Naive B cell (primary cell): ENCODE measurements at regions not wholly inside any gene's neighbourhood (a gene's known extent, or its start where the extent isn't known, plus 50 kb on each side); places are given as distances from the start of the nearest gene placed in this dataset.

Experiments
- ATAC-seq, 2 donors: fragments of 150-1000 bp; cut with Tn5 transposase; 2 replicates each; pipeline ENCODE4 v1.10.0; 2021; ENCODE audit warnings: low read depth in 2 of 2, mild to moderate bottlenecking in 2 of 2, moderate library complexity in 2 of 2
- DNase-seq: peaks from one replicate; pipeline ENCODE4 v3.0.0; 2022
- H3K27ac Mint-ChIP-seq, 6 donors: one replicate each; pipeline ENCODE4 v1.8.0; 2020 to 2022; ENCODE audit warnings: mild to moderate bottlenecking in 6 of 6, mixed read lengths in 6 of 6, moderate library complexity in 5 of 6, inconsistent platforms in 2 of 6
- H3K27me3 Mint-ChIP-seq, 3 donors: one replicate each; pipeline ENCODE4 v1.8.0; 2021 to 2022; ENCODE audit warnings: mixed read lengths in 3 of 3, mild to moderate bottlenecking in 1 of 3
- H3K36me3 Mint-ChIP-seq, 2 donors: one replicate each; pipeline ENCODE4 v1.8.0; 2020 to 2022; ENCODE audit warnings: mixed read lengths in 2 of 2, inconsistent platforms in 1 of 2, mild to moderate bottlenecking in 1 of 2
- H3K4me1 Mint-ChIP-seq, 3 donors: one replicate each; pipeline ENCODE4 v1.8.0; 2020 to 2022; ENCODE audit warnings: mixed read lengths in 3 of 3, inconsistent platforms in 1 of 3, mild to moderate bottlenecking in 1 of 3, moderate library complexity in 1 of 3
- H3K4me3 Mint-ChIP-seq, 8 donors: one replicate each; pipeline ENCODE4 v1.8.0; 2020 to 2022; ENCODE audit warnings: mild to moderate bottlenecking in 8 of 8, mixed read lengths in 8 of 8, moderate library complexity in 8 of 8, inconsistent platforms in 2 of 8
- H3K9me3 Mint-ChIP-seq, 7 donors: one replicate each; pipeline ENCODE4 v1.8.0; 2020 to 2022; ENCODE audit warnings: mixed read lengths in 7 of 7, mild to moderate bottlenecking in 5 of 7, inconsistent platforms in 2 of 7, moderate library complexity in 1 of 7

GRCh38 chr3:168416446-168416845 is 320.7 kb upstream of the GOLIM4 start:
- H3K4me3 Mint-ChIP-seq = no peak overlapping the region
- no peaks in the 10 kb centered on the region for H3K36me3 Mint-ChIP-seq
- no peak for DNase-seq
- H3K27ac Mint-ChIP-seq = no peak overlapping the region
- no peaks in the 10 kb centered on the region for H3K9me3 Mint-ChIP-seq
- no peaks in the 10 kb centered on the region for H3K4me1 Mint-ChIP-seq
- ATAC-seq = no peak
- no peaks in the 10 kb centered on the region for H3K27me3 Mint-ChIP-seq

GRCh38 chr3:168414149-168414548 is 318.4 kb upstream of the GOLIM4 start:
- DNase-seq (no peak), ATAC-seq (no peak)
- H3K4me3 Mint-ChIP-seq = no peak overlapping the region
- no peaks in the 10 kb centered on the region for H3K27me3 Mint-ChIP-seq
- no peak overlapping the region for H3K27ac Mint-ChIP-seq
- H3K9me3 Mint-ChIP-seq = peaks cover 0 to 9% (median 5%) of the 10 kb centered on the region in 7 donors
- H3K4me1 Mint-ChIP-seq = no peaks in the 10 kb centered on the region
- no peaks in the 10 kb centered on the region for H3K36me3 Mint-ChIP-seq

GRCh38 chr3:168407381-168407780 is 311.7 kb upstream of the GOLIM4 start:
- no peaks in the 10 kb centered on the region for H3K4me1 Mint-ChIP-seq
- no peak overlapping the region for H3K27ac Mint-ChIP-seq
- H3K27me3 Mint-ChIP-seq = no peaks in the 10 kb centered on the region
- no peak overlapping the region for H3K4me3 Mint-ChIP-seq
- H3K9me3 Mint-ChIP-seq = peaks cover 0 to 13% (median 5%) of the 10 kb centered on the region in 7 donors
- H3K36me3 Mint-ChIP-seq = no peaks in the 10 kb centered on the region
- DNase-seq (no peak), ATAC-seq (no peak)

- no peaks in the 10 kb centered on the region for H3K27me3 Mint-ChIP-seq
Measured at GRCh38 chr3:168405288-168405687, 309.6 kb upstream of the GOLIM4 start.

GRCh38 chr3:168398371-168399025 is 302.8 kb upstream of the GOLIM4 start:
- Mint-ChIP-seq H3K9me3 (no peaks in the 10 kb centered on the region), H3K27me3 (no peaks in the 10 kb centered on the region), H3K4me3 (no peak overlapping the region), H3K27ac (no peak overlapping the region), H3K36me3 (no peaks in the 10 kb centered on the region), H3K4me1 (no peaks in the 10 kb centered on the region)
- ATAC-seq = no peak
- no peak for DNase-seq

More at GRCh38 chr3:168405288-168405687, 309.6 kb upstream of the GOLIM4 start:
- Mint-ChIP-seq H3K36me3 (no peaks in the 10 kb centered on the region), H3K4me1 (no peaks in the 10 kb centered on the region), H3K4me3 (no peak overlapping the region), H3K27ac (no peak overlapping the region), H3K9me3 (peaks cover 0 to 10% (median 3%) of the 10 kb centered on the region in 7 donors)
- DNase-seq (no peak), ATAC-seq (no peak)

- no peaks in the 10 kb centered on the region for H3K4me1 Mint-ChIP-seq
- H3K4me3 Mint-ChIP-seq = no peak overlapping the region
- no peaks in the 10 kb centered on the region for H3K36me3 Mint-ChIP-seq
- no peak overlapping the region for H3K27ac Mint-ChIP-seq
- ATAC-seq = no peak
- no peaks in the 10 kb centered on the region for H3K27me3 Mint-ChIP-seq
- no peak for DNase-seq
- peaks cover 0 to 1% (median 0%) of the 10 kb centered on the region in 7 donors for H3K9me3 Mint-ChIP-seq
Measured at GRCh38 chr3:168396861-168397260, 301.1 kb upstream of the GOLIM4 start.

GRCh38 chr3:168395551-168395950 is 299.8 kb upstream of the GOLIM4 start:
- Mint-ChIP-seq H3K4me1 (no peaks in the 10 kb centered on the region), H3K27ac (no peak overlapping the region), H3K36me3 (no peaks in the 10 kb centered on the region), H3K9me3 (peaks cover 0 to 1% (median 0%) of the 10 kb centered on the region in 7 donors), H3K4me3 (no peak overlapping the region), H3K27me3 (no peaks in the 10 kb centered on the region)
- DNase-seq (no peak), ATAC-seq (no peak)

- no peaks in the 10 kb centered on the region for H3K27me3 Mint-ChIP-seq
- H3K27ac Mint-ChIP-seq = no peak overlapping the region
- DNase-seq (no peak), ATAC-seq (no peak)
- H3K4me3 Mint-ChIP-seq = no peak overlapping the region
- no peaks in the 10 kb centered on the region for H3K36me3 Mint-ChIP-seq
- no peaks in the 10 kb centered on the region for H3K4me1 Mint-ChIP-seq
- peaks cover 0 to 3% (median 0%) of the 10 kb centered on the region in 7 donors for H3K9me3 Mint-ChIP-seq
Measured at GRCh38 chr3:168394439-168394838, 298.7 kb upstream of the GOLIM4 start.

GRCh38 chr3:168386301-168386700 is 290.6 kb upstream of the GOLIM4 start:
- no peaks in the 10 kb centered on the region for H3K4me1 Mint-ChIP-seq
- H3K36me3 Mint-ChIP-seq = peaks cover 0 to 12% of the 10 kb centered on the region in 2 donors
- H3K27ac Mint-ChIP-seq = no peak overlapping the region
- H3K27me3 Mint-ChIP-seq = no peaks in the 10 kb centered on the region
- peaks cover 5 to 18% (median 13%) of the 10 kb centered on the region in 7 donors for H3K9me3 Mint-ChIP-seq
- no peak overlapping the region for H3K4me3 Mint-ChIP-seq
- ATAC-seq (no peak), DNase-seq (no peak)

- DNase-seq (no peak), ATAC-seq (no peak)
- H3K27ac Mint-ChIP-seq = no peak overlapping the region
- peaks cover 5 to 18% (median 17%) of the 10 kb centered on the region in 7 donors for H3K9me3 Mint-ChIP-seq
- H3K27me3 Mint-ChIP-seq = no peaks in the 10 kb centered on the region
- H3K36me3 Mint-ChIP-seq = peaks cover 0 to 12% of the 10 kb centered on the region in 2 donors
- no peaks in the 10 kb centered on the region for H3K4me1 Mint-ChIP-seq
- H3K4me3 Mint-ChIP-seq = no peak overlapping the region
Measured at GRCh38 chr3:168384990-168385389, 289.3 kb upstream of the GOLIM4 start.

GRCh38 chr3:168383573-168383972 is 287.8 kb upstream of the GOLIM4 start:
- no peaks in the 10 kb centered on the region for H3K27me3 Mint-ChIP-seq
- H3K9me3 Mint-ChIP-seq = peaks cover 5 to 18% (median 15%) of the 10 kb centered on the region in 7 donors
- peaks cover 0 to 12% of the 10 kb centered on the region in 2 donors for H3K36me3 Mint-ChIP-seq
- ATAC-seq (no peak), DNase-seq (no peak)
- H3K4me1 Mint-ChIP-seq = no peaks in the 10 kb centered on the region
- H3K4me3 Mint-ChIP-seq = no peak overlapping the region
- H3K27ac Mint-ChIP-seq = no peak overlapping the region

GRCh38 chr3:168371846-168372245 is 276.1 kb upstream of the GOLIM4 start:
- no peak overlapping the region for H3K4me3 Mint-ChIP-seq
- ATAC-seq (no peak), DNase-seq (no peak)
- no peaks in the 10 kb centered on the region for H3K27me3 Mint-ChIP-seq
- H3K36me3 Mint-ChIP-seq = no peaks in the 10 kb centered on the region
- peaks cover 0 to 2% (median 0%) of the 10 kb centered on the region in 7 donors for H3K9me3 Mint-ChIP-seq
- no peak overlapping the region for H3K27ac Mint-ChIP-seq
- H3K4me1 Mint-ChIP-seq = no peaks in the 10 kb centered on the region

GRCh38 chr3:168364967-168365366 is 269.2 kb upstream of the GOLIM4 start:
- Mint-ChIP-seq H3K27me3 (no peaks in the 10 kb centered on the region), H3K9me3 (no peaks in the 10 kb centered on the region), H3K4me3 (no peak overlapping the region), H3K4me1 (no peaks in the 10 kb centered on the region), H3K27ac (no peak overlapping the region), H3K36me3 (no peaks in the 10 kb centered on the region)
- ATAC-seq (no peak), DNase-seq (no peak)

- no peak overlapping the region for H3K27ac Mint-ChIP-seq
- DNase-seq (no peak), ATAC-seq (no peak)
- H3K4me3 Mint-ChIP-seq = no peak overlapping the region
- no peaks in the 10 kb centered on the region for H3K27me3 Mint-ChIP-seq
- no peaks in the 10 kb centered on the region for H3K4me1 Mint-ChIP-seq
- no peaks in the 10 kb centered on the region for H3K9me3 Mint-ChIP-seq
- no peaks in the 10 kb centered on the region for H3K36me3 Mint-ChIP-seq
Measured at GRCh38 chr3:168362661-168363247, 267.0 kb upstream of the GOLIM4 start.
